HG02840 (cell line): ENCODE measurements at regions not wholly inside any gene's neighbourhood (a gene's known extent, or its start where the extent isn't known, plus 50 kb on each side); places are given as distances from the start of the nearest gene placed in this dataset.

Experiments used
- ATAC-seq: cut with Tn5 transposase; IDR thresholded peaks from one replicate; pipeline ENCODE4 v1.9.1; 2021; ENCODE audit warnings: mild to moderate bottlenecking, moderate library complexity, moderate number of reproducible peaks; ENCODE audit not compliant: unreplicated experiment, low FRiP score

- ATAC-seq: no peak
Observed at GRCh38 chr1:80003250-80003649, 996.7 kb upstream of the ADGRL4 start.

DNA sequence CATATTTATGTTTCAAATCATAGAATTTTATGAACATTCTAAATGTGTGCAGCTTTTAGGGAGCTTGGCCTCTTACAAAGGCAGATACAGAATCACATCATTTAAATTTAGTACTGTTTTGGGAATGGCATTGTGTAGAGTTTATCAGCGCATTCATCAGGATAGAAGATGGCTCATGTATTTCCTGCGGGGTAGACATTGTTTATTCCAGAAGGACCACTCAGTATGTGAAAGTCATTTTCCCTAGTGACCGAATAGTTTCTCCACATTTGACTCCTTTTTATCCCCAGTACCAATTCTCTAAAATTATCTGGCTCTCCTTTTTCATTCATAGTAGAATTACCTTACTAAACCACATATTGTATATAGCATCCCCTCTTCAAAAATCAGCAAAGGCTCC, 981.9 kb upstream of the ADGRL4 start:
- no peak for ATAC-seq

- no peak for ATAC-seq
Observed at GRCh38 chr1:79982211-79982610, 975.7 kb upstream of the ADGRL4 start.

GRCh38 chr1:79981481-79981880, 975.0 kb upstream of the ADGRL4 start:
- no peak for ATAC-seq

DNA sequence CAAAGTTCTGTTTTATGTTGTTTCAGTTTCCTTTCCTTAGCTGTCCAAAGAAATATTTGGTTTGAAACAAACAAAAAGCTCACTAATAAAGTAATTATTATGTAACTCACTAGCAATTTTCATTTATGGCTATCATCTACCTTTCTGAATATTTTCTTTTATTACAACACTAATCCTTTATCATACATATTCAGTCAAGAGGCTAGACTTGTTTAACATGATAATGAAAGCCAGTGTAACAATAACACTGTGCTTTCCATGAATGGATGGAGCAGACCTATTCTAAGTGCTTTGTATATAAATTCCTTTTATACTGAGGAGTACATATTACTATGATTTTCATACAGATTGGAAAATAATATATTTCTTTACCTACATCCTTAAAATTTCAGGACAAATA, 972.8 kb upstream of the ADGRL4 start:
- no peak for ATAC-seq

- ATAC-seq: no peak
Observed at GRCh38 chr1:79976287-79976686, 969.8 kb upstream of the ADGRL4 start.

GRCh38 chr1:79974659-79975058, 968.1 kb upstream of the ADGRL4 start:
- no peak for ATAC-seq

- no peak for ATAC-seq
Observed at GRCh38 chr1:79969886-79970285, 963.4 kb upstream of the ADGRL4 start.

- no peak for ATAC-seq
Observed at GRCh38 chr1:79966438-79966837, 959.9 kb upstream of the ADGRL4 start.

GRCh38 chr1:79959635-79960034, 953.1 kb upstream of the ADGRL4 start:
- no peak for ATAC-seq

DNA sequence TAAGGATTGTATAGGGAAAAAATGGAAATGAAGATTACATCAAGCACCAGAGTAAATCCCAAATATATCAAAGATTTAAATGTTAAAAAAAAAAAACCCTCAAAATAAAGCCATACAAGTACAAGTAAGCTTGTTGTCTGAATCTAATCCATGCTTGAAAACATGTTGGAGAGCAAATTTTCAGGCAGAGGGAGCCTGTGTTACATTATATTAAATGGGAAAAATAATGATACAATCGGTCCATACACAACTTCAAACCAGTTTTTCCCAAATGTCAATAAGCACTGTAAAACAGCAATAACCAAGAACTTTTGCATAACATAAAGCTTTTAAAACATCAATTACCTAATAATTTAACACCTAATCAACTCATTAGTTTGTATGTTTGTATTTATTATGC, 949.4 kb upstream of the ADGRL4 start:
- no peak for ATAC-seq

- no peak for ATAC-seq
Observed at GRCh38 chr1:79950511-79950910, 944.0 kb upstream of the ADGRL4 start.

DNA sequence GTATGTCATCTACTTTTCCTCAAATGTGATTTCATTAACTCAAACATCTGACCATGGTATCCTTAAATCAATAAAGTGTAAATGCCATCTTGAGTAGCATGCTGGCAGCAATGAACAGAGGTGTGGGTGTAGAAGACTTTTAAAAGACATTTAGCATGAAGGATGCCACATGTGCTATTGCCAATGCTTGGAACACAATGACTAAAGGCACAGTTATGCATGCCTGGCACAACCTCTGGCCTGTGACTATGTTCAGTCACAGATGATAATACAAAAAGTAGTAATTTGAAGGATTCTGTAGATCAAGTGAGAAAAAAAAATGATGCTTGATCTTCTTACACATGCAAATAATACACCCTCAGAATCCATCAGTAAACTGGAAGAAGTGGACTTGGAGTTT, 938.9 kb upstream of the ADGRL4 start:
- no peak for ATAC-seq

- no peak for ATAC-seq
Observed at GRCh38 chr1:79929356-79929755, 922.8 kb upstream of the ADGRL4 start.

GRCh38 chr1:79928901-79929300, 922.4 kb upstream of the ADGRL4 start:
- no peak for ATAC-seq

DNA sequence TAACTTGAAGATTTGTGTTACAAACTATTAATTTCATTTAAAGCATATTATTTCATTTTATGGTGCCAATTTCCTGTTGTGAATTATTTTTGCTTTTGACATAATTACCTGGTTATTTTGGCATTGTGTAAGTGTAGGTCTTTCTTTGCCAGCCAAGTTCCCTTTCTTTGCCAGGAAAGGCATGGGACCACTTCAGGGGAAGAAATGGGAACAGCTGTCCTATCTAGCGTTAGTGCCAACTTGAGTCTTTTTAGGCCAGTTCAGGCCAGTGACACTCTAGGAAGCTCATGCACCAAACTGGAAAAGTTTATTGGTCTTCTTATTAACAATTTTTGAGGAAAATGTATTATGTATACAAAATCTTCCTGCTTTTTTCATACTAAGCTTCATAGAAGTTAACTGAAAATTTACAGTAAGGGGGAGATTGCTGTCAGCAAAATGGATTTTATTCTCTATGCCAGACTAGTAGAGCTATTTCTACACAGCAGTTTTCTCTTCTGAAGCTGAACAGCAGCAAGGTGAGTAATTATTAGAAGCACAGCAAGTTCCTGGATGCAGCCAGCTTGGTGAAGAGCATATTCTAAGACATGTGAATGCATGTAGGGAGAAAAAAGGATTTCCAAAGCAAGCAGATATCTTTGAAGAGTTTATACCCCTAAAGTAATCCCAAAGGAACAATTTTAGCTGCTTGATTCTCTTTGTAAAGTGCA, 914.6 kb upstream of the ADGRL4 start:
- ATAC-seq: no peak

- ATAC-seq: no peak
Observed at GRCh38 chr1:79914896-79915295, 908.4 kb upstream of the ADGRL4 start.

- ATAC-seq: no peak
Observed at GRCh38 chr1:79912813-79913212, 906.3 kb upstream of the ADGRL4 start.

- no peak for ATAC-seq
Observed at GRCh38 chr1:79903321-79903720, 896.8 kb upstream of the ADGRL4 start.

DNA sequence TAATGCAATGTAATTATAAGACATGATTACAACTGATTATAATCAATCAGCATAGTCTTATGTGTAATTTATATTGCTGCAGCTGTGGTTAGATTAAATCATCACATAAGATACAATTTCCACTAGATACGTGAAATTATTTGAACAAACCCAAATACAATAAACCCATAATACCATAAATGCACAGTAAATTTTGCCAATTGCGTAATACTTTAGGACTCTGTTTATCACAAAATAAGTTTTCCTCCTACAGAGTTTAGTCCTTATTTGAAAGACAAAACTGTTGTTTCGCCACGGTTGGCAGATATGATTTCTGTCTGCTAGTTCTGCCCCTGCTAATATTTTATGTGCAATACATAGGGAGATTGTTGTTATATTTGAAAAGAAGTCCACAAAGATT, 895.9 kb upstream of the ADGRL4 start:
- ATAC-seq: no peak

DNA sequence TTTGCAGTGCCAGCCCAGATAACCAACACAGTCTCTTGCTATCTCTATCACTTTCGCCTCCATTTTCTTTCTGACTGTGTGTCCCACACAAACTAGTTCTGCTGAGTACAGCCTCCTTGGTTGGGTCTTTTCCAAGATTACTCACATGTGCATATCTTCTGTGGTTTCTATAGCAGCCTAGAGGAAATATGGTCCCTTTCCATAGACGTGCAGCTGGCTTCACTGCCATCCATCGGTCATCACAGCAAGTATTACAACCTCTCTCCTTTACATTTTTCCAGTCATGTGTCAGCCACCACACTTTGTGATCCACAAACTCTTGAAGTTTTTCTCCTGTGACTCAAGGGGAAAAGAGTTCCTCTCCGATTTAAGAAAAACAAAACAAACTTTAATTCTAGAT, 893.4 kb upstream of the ADGRL4 start:
- no peak for ATAC-seq

- no peak for ATAC-seq
Observed at GRCh38 chr1:79896140-79896539, 889.6 kb upstream of the ADGRL4 start.

DNA sequence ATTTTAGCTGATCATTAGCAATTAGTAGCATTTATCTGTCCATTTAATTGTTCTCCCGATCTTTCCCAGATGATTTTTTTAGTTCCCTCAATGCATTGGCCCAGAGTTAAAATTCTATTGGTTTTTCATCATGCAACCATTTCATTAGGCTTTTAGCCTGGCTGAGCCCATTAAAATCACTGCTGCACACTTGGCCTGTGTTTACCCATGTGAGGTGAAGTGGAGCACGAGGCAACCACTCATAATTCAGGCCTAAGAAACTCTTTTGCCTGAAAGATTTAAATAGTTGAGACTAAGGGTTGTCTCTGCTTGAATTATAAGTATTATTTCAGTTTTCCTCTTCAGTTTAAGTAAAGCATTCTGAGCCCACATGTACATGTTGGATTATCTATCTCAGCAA, 889.0 kb upstream of the ADGRL4 start:
- ATAC-seq: no peak
